GM19240 (cell line): ENCODE measurements at regions not wholly inside any gene's neighbourhood (a gene's known extent, or its start where the extent isn't known, plus 50 kb on each side); places are given as distances from the start of the nearest gene placed in this dataset.

ENCODE experiments used
- DNase-seq: peaks from one replicate; pipeline ENCODE4 v3.0.0; 2011; ENCODE audit warnings: low spot score; ENCODE audit not compliant: insufficient read length

DNA sequence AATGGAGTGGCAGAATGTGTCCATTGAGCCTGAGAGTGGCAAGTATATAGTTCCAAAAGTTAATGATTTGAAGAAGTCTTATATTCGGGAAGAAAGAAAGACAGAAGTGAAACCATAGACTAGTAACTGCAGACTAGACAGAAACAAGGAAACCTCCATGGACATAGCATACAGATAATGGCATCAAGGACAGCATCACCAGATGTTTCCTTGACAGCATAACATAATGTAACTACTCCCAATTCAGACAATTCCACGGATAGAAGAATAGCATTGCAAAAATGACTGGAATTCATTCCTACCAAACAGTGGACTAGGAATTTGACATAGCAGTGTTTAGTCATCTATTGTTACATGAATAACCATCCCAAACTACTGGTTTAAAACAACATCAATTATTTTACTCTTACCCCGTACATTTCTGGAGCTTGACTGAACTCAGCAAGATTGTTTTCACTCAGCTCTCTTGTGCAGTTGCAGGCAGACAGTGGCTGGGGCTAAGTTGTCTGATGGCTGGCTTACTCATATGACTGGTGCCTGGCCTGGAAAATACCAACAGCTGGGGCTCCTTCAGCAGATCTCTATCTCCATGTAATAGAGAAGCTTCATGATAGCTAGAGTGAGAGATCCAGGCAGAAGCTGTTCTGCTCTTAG lies 109.7 kb upstream of the GADL1 start:
- no peak for DNase-seq

DNA sequence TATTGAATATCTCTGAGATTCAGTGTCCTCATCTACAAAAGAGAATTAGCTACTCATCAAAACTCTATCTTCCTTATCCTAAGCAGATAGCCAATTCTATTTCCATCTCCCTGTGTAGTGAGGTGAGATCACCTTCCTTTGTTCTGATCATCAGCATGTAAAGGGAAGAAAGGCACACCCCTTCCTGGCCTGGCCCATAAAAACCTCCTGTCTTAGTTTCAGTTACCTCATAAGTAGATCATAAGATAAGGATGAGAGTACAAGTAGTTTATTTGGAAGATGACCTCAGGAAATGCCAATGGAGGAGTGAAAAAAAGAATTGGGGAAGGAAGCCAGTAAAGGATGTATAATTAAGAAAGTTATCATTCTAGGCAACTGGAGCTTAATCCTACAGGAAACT lies 114.5 kb upstream of the GADL1 start:
- no peak for DNase-seq

DNA sequence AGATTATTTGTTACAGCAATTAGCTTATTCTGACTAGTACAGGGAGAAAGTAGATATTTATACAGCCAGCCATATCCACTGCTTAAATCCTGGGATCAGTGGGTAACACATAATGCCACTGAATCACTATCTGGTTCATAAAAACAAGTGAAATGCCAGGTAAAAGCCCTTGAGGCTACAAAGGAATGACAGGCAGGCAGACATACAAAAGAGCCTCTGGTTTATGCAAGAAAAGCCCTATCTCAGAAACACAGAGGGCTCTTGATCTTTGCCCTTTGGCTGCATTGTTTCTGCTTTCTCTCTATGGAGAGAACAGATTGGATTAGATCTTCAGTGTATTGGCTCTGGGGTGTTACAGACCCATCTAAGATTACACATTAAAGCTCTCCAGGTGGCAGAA lies 115.4 kb upstream of the GADL1 start:
- DNase-seq, result no peak

DNA sequence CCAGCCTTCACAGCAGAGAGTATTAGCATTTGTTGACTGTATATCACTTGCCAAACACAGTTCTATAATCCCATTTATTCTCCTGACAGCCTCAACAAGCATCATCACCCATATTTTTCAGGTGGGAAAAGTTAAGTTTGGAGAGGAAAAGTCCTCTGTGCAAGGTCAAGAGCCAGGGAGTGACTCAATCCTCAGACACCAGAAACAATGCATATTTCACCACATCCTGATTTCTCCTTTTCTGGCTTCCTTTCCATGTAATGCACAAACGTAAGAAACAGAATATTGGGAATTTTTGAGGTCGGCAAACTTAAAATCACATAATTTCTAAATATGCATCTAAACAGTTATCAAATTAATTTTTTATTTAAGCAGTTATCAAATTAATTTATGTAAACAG lies 116.0 kb upstream of the GADL1 start:
- no peak for DNase-seq

DNA sequence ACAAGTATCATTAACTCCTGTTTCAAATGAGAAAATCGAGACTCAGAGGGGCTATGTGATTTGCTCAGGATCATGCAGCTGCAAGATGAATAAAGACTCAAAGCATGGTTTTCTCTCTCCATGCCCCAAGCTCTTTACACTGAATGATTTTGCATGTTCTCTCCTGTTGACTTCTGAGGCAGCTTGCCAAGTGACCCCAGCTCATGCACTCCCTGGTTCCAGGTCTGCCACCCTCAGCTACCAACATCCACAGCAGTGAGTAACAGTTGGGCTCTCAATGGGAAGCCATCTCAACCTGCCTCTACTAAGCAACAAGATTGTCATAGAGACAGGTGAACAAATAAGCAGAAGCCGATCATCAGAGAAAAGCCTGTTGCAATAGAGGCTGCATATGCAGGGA lies 116.9 kb upstream of the GADL1 start:
- DNase-seq, result no peak

DNA sequence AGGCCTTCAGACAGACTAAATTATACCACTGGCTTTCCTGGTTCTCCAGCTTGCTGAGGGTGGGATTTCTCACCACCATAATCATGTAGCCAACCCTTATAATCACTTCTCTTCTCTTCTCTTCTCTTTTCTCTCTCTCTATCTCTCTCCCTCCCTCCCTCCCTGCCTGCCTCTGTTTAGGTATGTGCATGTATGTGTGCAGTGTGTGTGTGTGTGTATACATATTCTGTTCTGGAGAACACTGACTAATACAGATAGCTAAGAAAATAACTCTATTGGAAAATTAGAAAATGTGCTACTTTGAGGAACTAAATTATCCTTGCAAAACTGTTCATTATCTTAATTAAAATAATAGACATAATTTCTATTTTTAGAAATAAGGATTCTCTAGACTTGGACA lies 118.6 kb upstream of the GADL1 start:
- DNase-seq, result no peak

DNA sequence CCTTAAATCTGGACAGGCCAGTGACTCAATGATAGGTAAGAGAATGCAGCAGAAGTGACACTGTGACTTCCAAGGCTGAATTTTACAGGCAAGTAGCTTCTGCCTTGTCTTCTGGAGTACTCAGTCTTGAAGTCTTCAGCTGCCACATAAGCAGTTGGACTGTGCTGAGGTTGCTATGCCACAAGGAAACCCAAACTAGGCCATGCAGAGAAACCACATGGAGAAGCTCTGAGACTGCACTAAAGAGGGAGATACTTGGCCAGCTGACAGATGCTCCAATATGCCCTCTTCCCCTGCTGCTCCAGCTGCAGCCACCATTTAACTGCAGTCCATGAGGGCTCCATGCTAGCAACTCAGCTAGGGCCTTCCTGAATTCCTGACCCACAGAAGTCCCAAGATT lies 119.4 kb upstream of the GADL1 start:
- no peak for DNase-seq

DNA sequence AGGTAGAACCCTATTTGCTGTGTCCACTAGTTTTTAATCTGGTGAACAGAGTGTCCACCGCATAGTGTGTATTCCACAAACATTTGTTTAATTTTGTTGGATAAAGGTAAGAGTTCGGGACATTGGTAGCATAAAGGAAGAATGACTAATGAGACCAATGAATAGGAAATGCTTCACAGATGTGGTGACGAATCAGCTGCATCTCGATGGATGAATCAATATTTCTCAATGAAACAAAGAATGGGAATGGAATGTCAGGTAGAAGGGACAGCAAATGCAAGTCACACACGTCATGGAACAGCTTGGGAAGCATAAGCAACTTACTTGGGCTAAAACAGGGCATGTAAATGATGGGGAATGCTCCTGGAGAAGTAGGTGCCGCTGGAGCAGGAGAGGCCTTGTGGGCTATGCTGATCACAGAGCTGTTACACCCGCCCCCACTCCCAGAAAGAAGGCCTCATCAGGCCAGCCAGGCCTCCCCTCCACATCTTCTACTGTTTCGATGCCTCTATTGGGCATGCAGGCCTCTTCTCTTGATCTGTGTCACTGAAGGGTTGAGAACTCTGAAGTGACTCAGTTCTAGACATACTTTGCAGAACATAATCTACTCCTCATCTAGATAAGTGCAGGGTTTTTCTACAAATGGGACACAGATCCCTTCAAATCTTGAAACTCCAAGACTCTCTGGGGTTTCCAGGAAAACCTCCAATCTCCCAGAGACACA lies 120.0 kb upstream of the GADL1 start:
- DNase-seq, result no peak

DNA sequence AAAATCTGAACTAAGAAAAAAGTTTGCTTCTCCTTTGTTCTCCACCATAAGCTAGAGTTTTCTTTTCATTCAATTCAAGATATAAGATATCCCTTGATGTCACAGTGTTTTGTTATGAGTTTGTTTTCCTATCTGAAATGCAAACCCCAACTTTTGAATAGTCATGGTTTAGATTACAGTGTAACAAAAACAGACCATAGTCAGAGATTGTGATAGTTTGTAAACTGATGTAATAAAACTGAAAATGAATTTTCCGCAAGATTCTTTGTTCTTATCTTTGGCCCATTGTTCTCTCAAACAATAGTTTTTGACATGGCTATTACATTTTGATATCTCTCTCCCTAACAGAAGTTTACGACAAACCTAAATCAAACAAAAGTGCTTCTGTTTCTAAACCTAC lies 121.7 kb upstream of the GADL1 start:
- no peak for DNase-seq

DNA sequence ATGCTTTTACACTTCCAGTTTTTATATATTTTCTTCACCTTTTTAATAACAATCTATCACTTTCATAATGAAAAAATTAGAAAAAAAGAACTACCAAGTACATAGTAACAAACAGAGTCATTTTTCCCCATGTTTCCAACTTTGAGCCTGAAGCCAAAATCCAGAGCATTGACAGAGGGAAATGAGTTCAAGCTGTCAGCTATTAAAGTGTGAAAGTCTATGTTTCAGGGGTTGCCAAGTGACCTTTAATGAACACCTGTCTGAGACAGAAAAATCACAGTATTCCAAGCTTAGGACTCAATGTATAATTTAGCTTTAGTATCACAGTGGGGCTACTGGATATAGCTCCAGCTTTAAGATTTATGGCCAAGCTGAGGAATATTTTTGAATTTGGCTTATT lies 128.3 kb upstream of the GADL1 start:
- DNase-seq, result no peak

DNA sequence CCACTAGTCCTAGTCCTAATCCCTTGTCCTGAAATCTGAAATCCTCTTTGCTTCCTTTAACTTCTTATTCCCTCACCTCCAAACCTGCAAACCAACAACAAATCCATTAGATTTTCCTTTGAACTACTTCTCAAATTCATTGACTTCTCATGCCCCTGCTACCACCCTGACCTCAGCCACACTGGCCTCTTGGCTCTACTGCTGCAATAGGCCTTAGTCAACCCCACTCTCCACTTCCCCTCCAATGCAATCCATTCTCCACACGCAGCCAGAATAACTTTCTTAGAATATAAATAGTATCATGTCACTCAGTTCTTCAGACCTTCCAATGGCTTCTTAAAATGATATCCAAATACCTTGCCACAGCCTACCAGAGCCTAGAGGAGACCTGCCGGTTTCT lies 131.1 kb upstream of the GADL1 start:
- no peak for DNase-seq

DNA sequence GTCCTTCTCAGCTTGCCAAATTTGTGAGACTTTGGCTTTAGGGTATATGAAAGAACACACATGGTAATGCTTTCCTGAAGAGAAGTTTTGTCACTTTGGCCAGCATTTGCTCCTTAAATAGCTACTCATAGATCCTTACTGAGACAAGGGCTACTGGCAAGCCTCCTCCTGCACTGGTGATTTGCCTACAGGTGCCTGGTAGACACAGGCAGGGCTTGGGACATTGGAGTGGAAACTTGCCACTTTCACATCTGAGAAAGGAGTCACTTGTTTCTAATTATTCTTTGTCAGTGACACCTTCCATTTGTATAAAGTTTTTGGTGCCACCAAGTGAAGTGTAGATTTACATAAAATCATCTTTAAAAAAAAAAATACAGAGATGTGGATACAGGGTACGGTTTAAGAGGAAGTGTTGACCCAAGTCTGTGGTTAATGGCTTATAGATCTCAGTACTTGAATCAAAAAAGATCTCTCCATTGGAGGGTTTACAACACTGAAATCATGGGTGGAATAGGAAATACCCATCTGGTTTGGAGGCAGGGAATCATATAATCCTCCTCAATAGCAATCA lies 132.8 kb upstream of the GADL1 start:
- no peak for DNase-seq

DNA sequence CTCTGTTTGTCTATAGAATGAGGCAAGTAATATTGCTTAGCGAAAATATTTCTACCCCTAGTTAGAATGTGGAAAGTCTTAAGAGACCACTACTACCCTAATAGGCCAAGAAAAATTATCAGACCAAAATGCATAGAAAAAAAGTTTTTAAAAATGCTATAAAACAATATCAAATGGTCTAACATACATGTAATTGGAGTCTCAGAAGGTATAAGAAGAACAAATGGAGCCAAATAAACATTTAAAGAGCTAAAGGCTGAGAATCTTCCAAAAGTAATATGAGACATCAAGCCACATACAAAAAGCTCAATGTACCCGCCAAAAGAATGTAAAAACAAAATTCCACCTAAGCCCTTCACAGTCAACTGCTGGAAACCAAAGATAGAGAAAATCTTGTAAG lies 133.5 kb upstream of the GADL1 start:
- DNase-seq, result no peak

DNA sequence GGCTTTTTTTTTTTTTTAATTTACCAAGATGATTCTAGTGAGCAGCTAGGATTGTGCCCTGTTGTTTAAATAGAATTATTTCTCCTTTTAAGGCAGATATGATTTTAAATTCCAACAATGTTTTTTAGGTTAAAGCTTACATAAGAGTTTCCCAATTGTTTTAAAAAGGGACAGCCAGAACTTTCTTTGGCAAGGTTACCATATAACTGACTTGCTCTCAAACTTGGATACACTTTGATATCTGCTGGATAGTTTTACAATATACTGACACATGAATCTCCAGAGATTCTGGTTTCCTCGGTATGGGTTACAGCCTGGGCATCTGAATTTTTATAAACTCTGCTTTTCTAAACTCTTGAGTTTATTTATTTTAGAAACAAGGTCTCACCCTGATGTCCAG lies 134.3 kb upstream of the GADL1 start:
- DNase-seq, result no peak

DNA sequence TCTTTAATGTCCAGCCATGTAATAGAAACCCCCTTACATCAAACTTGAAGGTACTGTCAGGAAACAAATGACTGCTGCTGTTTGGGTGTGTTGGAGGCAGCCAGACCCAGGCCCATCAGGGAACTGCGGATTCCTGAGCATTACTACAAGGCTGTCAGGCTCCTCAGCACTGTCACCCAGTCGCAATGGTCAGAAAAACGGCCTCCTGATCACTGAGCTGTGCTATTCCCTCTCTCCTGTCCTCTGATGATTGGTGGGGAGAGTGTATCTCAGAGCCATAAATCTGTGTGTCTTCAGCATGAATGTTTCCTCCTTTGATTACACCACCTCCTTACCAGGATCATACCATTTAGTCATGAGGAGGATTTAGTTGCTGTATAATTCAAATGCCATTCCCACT lies 135.2 kb upstream of the GADL1 start:
- no peak for DNase-seq

DNA sequence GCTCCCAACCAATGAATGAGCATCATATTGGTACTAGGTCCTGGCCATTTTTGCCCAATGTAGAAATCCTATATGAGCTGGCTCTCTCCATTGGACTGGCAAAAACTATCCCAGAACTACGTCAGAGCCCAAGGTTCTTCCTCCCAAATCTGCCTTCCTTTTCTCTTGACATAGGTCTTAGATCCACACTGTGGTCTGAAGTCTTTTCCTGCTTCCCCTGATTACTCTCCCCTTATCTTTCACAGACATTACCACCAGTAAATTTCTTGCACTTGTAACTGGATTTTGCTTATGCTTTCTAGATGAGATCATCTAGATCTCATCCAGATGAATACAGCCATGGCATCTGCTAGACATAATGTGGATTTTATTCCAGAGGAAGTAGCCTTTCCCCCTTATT lies 141.2 kb upstream of the GADL1 start:
- no peak for DNase-seq

DNA sequence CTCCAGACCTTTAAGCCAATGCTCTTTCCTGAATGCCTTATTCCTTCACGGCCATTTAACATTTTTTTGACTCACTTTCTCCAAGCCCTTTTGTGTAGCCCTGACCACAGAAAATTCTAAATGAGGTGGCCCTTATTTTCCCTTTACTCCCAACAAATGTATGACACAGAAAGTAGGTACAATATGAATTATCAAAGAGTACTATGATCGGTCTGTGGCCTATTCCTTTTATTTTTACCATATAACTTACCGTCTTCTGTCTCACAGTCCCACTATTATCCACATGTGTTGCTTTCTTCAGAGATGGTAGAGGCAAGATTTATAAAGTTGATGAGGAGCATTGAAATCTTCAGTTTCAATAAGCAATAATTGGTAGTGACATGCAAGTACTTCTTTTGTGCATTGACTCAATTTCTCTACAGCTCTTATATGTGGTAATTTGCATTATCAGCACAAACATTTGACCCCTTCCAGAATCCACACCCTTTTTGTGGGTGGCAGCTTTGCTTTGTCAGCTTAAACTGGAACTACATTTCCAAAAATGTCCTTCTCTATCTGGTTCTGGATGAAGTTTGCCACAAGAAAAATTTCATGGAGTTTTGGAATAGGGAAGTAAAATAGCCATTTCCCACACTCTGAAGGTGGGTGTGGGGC lies 143.8 kb upstream of the GADL1 start:
- DNase-seq, result no peak

DNA sequence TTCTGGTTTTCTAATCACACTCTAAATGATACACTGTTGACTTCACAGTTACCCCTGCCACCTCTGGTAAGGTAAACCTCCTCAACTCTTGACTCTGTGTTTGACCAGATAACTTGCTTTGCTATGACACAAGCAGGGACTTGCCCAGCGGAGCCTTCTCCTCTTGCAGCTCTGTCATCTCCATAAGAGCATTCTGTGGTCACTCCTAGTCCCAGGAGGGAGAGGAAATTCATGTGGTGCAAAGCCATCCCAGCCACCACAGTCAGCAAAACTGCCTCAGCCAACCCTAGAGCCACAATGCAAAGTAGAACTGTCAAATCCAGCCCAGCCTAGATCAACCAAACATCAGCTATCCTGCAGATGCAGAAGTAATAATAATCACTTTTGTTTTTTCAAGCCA lies 144.7 kb upstream of the GADL1 start:
- no peak for DNase-seq

DNA sequence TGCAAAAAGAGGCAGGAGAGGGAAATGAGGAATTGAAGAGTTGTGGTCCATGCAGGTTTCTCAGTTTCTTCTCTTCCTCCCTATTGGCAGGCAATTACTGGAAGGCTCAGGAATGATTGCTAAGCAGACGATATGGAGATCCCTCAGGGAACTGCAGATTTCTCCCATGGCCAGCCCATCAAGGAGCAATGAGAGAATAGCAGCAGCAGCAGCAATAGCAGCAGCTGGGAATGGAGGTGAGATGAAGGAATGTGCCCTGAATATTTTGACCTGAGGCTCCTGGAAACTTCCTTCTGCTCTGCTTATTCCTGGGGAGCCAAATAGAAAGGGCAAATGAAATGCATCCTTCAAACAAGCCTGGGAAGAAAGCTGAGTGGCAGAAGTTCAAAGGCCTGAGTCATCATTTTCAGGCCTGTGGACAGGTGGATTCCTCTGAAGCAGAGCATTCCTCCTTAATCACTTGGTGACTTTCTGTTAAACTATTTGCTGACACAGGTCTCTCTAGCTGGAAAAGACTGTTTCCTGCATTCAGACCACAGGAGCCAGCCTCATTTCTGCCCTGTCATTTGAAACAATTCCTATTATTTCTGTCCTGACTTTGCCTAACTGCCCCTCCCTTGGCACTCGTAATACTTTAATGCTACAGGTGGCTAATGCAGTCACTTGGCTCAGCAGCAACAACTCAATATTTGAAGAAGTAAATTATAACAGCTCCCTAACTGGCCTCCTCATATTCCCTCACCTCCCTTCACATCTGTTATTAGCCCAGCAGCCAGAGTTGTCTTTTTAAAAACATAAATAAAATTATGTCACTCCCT lies 146.9 kb upstream of the GADL1 start:
- DNase-seq, result no peak

DNA sequence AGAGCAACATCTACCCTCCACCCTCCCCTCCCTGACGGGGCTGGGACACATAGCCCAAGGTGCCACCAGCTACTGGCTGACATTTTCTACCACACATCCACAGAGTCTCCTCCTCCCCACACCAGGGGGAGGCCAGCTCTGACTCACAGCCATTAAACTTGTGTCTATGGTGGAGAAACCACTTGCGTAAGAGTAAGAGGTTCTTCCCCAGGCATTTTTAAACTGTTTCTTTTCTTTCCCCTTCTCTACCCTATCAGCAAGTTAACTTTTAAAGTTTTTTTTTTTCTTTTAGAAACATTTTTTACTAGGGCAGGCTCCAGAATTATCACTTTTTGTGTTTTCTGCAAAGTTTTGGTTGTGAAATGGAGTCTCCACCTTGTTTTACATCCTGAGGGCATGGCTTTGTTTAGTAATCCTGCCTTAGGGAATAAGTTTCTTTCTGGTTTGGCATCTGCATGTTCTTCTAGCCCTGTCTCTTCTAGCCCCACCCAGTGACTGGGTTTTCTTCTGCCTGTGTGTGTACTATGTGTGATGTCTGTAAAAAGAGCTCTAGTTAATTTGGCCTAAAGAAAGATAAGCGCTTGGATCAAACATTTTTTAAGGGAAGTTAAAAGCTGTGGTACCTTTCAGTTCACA lies 148.8 kb upstream of the GADL1 start:
- no peak for DNase-seq

DNA sequence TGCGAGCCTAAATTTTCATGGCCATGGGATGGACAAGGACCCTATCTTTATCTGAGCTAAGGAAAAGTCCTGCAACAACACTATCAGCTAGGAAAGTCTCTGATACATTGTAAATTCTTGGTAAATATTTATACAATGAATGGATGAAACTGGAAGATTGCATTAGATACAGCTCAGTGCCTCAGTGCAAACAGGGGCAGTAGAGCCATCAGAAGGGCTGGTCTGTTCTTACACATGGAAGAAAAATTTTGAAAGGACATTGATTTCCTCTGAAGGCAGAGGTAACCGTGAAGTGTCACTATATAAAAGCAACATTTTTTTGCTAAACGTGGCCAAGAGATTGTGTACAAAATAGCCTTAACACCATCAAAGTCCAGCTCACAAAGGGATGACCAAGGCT lies 153.2 kb upstream of the GADL1 start:
- DNase-seq, result no peak
